Uterus (tissue), 3 donors: ENCODE measurements at regions not wholly inside any gene's neighbourhood (a gene's known extent, or its start where the extent isn't known, plus 50 kb on each side); places are given as distances from the start of the nearest gene placed in this dataset.

Experiments
- DNase-seq, 2 donors: peaks; one replicate each; pipeline ENCODE4 v3.0.0-alpha.2; 2019 to 2020
- H3K27ac ChIP-seq, 2 donors: fragments of 200-600 bp; sonication (generic); 1 replicate in 1 of 2; 2 replicates in 1 of 2; pipeline ENCODE4 v1.5.1; 2016 to 2018
- H3K27me3 ChIP-seq, 2 donors: fragments of 200-600 bp; sonication (generic); one replicate each; pipeline ENCODE4 v1.5.1; 2018 to 2019; ENCODE audit warnings: control low read depth in 1 of 2
- H3K36me3 ChIP-seq, 2 donors: fragments of 200-600 bp; sonication (generic); one replicate each; pipeline ENCODE4 v1.5.1; 2019; ENCODE audit warnings: control low read depth in 1 of 2
- H3K4me1 ChIP-seq, 2 donors: fragments of 200-600 bp; sonication (generic); one replicate each; pipeline ENCODE4 v1.5.1; 2018 to 2019; ENCODE audit warnings: control low read depth in 1 of 2
- H3K4me3 ChIP-seq, 2 donors: fragments of 200-600 bp; sonication (generic); 1 replicate in 1 of 2; 2 replicates in 1 of 2; pipeline ENCODE4 v1.5.1; 2018 to 2019; ENCODE audit warnings: mild to moderate bottlenecking in 1 of 2
- H3K9me3 ChIP-seq, 2 donors: fragments of 200-600 bp; sonication (generic); one replicate each; pipeline ENCODE4 v1.5.1; 2019; ENCODE audit warnings: control low read depth in 1 of 2
- CTCF ChIP-seq, 4 experiments: fragments of 200-600 bp in 2 of 4; fragments of 450-650 bp in 2 of 4; sonication (generic) in 2 of 4; IDR thresholded peaks; one replicate each; pipeline ENCODE4 v1.5.1; 2016 to 2019; ENCODE audit warnings: antibody characterized with exemption in 4 of 4, mild to moderate bottlenecking in 2 of 4, moderate library complexity in 1 of 4
- POLR2A ChIP-seq, 2 donors: fragments of 450-650 bp; IDR thresholded peaks; one replicate each; pipeline ENCODE4 v1.6.1; 2016; ENCODE audit warnings: antibody characterized with exemption in 2 of 2, mild to moderate bottlenecking in 1 of 2, moderate library complexity in 1 of 2
- intact Hi-C: fragments of 100-400 bp; cut with DNase I; formaldehyde crosslinking; loops from one replicate; pipeline ENCODE4 v1.15.1; 2023; ENCODE audit warnings: low total_unique reads
- donor health status: DM: yes; HTN: yes; CAD: no.

GRCh38 chr1:55355549-55355948, 140.4 kb upstream of the USP24 start:
- H3K36me3 ChIP-seq = no peaks in the 10 kb centered on the region
- no peaks in the 10 kb centered on the region for H3K4me1 ChIP-seq
- no peaks in the 10 kb centered on the region for H3K27me3 ChIP-seq
- TF ChIP-seq CTCF (IDR thresholded peaks at IDR 0.05) = no peak
- TF ChIP-seq POLR2A (IDR thresholded peaks at IDR 0.05) = no peak
- H3K27ac ChIP-seq = no peak overlapping the region
- no peak for DNase-seq
- intact Hi-C loops = no loop called here
- no peak overlapping the region for H3K4me3 ChIP-seq
- no peaks in the 10 kb centered on the region for H3K9me3 ChIP-seq

DNA sequence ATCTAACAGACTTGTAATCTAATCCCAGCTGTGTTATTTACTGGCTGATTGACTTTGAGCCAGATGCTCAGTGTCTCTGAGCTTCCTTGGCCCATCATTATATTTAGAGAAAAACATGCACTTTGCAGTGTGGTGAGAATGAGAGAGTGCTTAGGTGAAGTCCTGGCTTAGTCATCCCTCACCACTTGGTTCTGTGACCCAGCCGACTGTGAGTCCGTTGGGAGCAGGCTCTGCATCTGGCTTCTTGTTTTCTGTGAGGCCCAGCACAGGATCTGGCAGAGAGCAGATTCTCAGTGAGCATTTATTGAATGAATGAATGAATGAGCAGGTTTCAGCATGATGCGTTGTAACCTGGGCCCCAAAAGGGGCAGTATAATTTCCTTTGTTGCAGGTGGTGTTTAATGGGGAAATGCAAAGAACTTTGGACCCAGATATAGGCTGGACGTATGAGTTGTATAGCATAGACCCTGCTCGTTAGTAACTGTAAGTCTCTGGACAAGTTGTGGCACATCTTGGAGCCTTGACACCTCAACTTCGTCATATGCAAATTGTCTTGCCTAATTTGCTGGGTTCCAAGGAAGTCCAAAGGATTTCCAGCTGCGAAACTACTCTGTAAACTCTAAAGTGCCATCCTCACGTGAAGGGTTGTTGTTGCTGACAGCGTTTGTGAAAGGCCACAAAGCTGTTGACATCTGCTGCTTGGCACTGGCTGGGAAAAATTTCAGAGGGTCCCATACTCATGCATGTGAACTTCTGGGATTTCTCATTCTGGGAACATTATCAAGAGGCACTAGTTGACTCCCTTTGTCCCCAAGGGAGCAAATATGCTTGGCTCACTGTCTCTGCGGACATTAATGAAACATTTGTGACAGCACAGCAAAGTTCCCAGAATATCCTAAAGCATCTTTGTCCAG, 138.8 kb upstream of the USP24 start:
- H3K27ac ChIP-seq = peak overlapping the region; percentile 27 to 59
- no peak for DNase-seq
- TF ChIP-seq POLR2A (IDR thresholded peaks at IDR 0.05) (no peak), CTCF (IDR thresholded peaks at IDR 0.05) (no peak)
- intact Hi-C loops = no loop called here
- no peaks in the 10 kb centered on the region for H3K27me3 ChIP-seq
- no peaks in the 10 kb centered on the region for H3K9me3 ChIP-seq
- no peak overlapping the region for H3K4me3 ChIP-seq
- no peaks in the 10 kb centered on the region for H3K36me3 ChIP-seq
- H3K4me1 ChIP-seq = no peaks in the 10 kb centered on the region

GRCh38 chr1:55352811-55353180, 137.6 kb upstream of the USP24 start:
- no peak for DNase-seq
- Histone ChIP-seq H3K4me3 (no peak overlapping the region), H3K9me3 (no peaks in the 10 kb centered on the region), H3K27me3 (no peaks in the 10 kb centered on the region), H3K36me3 (no peaks in the 10 kb centered on the region), H3K27ac (peak overlapping the region; percentile 49 to 59), H3K4me1 (no peaks in the 10 kb centered on the region)
- intact Hi-C loops = no loop called here
- TF ChIP-seq POLR2A (IDR thresholded peaks at IDR 0.05) = no peak
- no peak for TF ChIP-seq CTCF (IDR thresholded peaks at IDR 0.05)

- H3K27me3 ChIP-seq = no peaks in the 10 kb centered on the region
- H3K4me1 ChIP-seq = no peaks in the 10 kb centered on the region
- no peak overlapping the region for H3K4me3 ChIP-seq
- H3K27ac ChIP-seq = peak overlapping the region; percentile 49 to 59
- TF ChIP-seq POLR2A (IDR thresholded peaks at IDR 0.05) (no peak), CTCF (IDR thresholded peaks at IDR 0.05) (no peak)
- H3K9me3 ChIP-seq = no peaks in the 10 kb centered on the region
- intact Hi-C loops = no loop called here
- peak; percentile 30 to 75 for DNase-seq
- H3K36me3 ChIP-seq = no peaks in the 10 kb centered on the region
These were observed 137.1 kb upstream of the USP24 start for GRCh38 chr1:55352080-55352810.

DNA sequence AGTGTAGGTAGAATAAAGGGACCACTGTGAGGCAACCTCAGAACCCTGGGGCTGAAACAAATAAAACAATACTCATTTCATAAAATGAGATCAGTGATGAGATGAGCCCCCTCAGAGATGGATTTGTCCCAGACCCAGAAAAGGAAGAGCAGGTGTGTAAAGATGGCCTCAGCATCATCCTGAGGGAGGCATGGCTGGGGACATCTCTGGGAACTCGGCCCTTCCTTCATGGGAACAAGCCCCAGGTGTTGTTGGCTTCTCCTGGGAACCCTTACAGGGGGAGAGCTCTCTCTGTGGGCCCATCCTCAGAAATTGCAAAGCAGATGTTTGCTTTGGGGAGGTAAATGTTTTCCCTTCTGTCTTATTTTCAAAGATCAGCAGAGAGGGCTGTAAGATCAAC, 133.2 kb upstream of the USP24 start:
- no peak for TF ChIP-seq POLR2A (IDR thresholded peaks at IDR 0.05)
- TF ChIP-seq CTCF (IDR thresholded peaks at IDR 0.05) = no peak
- no peaks in the 10 kb centered on the region for H3K4me1 ChIP-seq
- no peak overlapping the region for H3K27ac ChIP-seq
- H3K4me3 ChIP-seq = no peak overlapping the region
- H3K36me3 ChIP-seq = no peaks in the 10 kb centered on the region
- H3K9me3 ChIP-seq = no peaks in the 10 kb centered on the region
- intact Hi-C loops = no loop called here
- no peak for DNase-seq
- no peaks in the 10 kb centered on the region for H3K27me3 ChIP-seq
